ENCODE measurements at regions not wholly inside any gene's neighbourhood (a gene's known extent, or its start where the extent isn't known, plus 50 kb on each side); places are given as distances from the start of the nearest gene placed in this dataset.

DNA sequence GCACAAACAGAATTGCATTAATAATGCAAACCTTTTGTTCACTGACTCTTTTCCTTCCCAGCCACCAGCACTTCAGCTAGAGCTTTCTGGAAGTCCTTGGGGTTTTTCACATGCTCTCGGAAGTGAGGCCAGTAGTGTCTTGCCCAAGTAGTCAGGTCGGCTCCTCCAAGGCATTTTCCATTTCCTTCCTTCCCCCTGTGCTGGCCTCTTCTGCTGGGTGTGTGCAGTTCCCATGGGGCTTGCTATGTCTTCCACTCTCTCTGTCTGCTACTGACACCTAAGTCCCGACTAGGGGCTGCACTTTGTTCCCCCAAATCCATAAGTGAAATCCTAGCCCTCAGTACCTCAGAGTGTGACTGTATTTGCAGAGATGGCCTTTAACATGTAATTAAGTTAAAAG is 175.6 kb upstream of the BMPER start:
- no peak for DNase-seq

GRCh38 chr7:33730958-33731357 is 174.4 kb upstream of the BMPER start:
- no peak for DNase-seq

- DNase-seq, result no peak
Observed at GRCh38 chr7:33731912-33732311, 173.4 kb upstream of the BMPER start.

DNA sequence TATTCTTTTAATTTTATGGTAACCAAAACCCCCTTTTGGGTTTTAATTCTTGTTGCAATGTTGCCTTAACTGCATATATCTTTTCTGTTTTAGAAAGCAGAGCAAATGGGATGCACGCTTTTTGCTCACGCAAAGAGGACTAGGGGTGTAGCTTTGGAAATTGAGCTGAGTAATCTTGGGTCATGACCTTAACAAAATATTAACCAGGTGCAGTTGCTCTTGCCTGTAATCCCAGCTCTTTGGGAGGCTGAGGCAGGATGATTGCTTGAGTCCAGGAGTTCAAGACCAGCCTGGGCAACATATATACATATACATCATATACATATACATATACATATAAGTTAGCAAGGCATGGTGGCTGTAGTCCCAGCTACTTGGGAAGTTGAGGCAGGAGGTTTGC is 172.9 kb upstream of the BMPER start:
- DNase-seq, result no peak

- no peak for DNase-seq
Observed at GRCh38 chr7:33733870-33734650, 171.3 kb upstream of the BMPER start.

- DNase-seq, result no peak
Observed at GRCh38 chr7:33735403-33735802, 169.9 kb upstream of the BMPER start.

DNA sequence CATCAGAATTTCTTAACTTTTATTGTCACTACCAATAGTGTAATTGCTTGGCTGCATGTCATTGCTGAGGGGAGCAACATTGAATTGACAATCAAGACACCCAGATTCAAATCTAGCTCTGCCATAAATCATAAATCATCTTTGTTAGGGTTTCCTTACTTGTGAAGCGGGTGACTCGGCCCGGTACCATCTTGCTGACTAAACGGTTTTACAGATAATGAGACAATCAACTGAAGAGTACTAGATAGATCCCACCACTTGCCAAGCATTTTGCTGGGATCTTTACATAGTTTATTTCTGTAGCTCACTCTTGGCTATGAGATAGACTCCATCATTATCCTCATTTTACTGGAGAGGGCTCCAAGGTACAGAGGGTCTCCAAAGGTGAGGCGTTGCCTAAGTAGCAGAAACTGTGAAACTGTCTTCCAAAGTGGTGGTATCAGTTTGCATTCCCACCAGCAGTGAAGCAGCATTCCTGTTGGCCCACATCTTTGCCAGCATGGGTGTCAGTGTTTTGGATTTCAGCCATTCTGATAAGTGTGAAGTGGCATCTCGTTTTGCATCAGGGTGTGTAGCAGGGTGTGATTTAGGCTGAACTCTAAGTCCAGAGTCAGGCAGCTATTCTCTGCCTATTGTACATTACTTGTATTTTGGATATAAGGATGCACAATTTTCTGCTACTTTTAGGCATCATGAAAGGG is 168.7 kb upstream of the BMPER start:
- DNase-seq, result no peak

DNA sequence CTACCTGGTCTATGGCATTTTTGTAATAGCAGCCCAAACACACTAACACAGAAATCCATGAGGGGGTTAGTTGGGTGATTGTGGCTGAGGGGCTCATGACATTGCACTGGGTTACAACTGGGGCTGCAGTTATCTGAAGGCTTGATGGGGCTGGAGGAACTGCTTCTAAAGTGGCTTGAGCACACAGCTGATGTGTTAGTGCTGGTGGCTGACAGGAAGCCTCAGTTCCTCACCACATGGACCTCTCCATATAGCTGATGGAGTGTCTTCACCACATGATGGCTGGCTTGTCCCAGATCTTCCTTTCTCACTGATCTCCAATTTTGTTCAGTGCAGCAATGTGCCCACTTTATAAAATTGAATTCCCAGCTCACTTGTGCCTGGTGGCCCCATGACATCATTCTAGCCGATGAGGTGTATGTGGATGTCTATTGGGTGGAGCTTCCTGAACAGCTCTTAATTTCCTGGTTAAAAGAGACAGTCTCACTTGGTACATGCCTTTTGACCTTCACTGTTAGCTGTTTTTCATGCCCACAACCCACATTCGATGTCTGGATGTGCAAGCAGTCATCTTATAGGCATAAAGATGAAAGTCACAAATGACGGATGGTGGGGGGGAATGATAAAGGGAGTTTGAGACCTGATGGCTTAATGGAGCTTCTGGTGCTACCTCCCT is 166.9 kb upstream of the BMPER start:
- DNase-seq, result no peak

GRCh38 chr7:33739286-33739685 is 166.1 kb upstream of the BMPER start:
- DNase-seq, result no peak

DNA sequence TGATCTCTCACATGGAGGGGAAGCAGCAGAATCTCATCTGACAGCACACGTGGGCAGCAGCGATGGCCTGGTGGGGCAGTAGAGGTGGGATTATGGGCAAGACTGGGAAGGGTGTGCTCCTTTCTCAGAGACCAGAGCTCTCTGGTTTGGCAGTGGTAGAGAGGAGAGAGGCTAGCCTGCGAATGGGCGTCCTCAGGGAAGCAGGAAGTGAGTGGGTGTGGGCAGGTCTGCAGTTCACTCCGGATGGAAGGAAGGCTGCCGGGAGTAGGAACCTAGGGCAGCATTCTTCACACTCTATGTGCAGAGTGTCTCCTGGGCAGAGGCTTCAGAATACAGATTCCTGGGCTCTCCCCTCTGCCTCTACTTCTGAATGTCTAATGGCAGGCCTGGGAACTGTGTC is 162.8 kb upstream of the BMPER start:
- no peak for DNase-seq

DNA sequence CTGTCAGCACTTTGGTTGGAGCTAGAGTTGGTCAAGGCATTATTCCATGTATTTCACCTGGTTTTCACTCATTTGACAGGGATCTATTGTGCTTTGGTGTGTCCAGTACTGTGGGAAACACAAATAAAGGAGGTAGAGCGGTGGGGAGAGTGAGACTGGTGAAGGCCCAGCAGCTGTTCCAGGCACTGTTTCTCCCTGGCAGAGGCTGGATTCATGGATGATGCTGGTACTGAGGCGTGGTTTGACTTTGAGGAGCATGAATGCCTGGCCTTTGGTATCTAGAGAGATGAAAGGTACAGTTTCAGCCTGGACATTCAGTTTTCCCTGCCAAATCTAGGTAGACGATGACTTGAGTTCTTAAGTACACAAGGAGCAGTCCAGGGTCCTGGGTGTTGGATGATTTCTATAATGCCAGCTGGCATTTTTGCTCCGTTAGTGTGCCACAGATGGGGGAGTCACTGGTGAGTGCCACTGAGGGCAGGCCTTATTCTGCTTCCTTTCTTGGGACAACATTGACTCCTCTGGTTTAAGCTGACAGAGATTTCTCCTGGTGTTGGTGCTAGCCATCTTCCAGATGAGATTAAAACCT is 162.2 kb upstream of the BMPER start:
- DNase-seq, result no peak

DNA sequence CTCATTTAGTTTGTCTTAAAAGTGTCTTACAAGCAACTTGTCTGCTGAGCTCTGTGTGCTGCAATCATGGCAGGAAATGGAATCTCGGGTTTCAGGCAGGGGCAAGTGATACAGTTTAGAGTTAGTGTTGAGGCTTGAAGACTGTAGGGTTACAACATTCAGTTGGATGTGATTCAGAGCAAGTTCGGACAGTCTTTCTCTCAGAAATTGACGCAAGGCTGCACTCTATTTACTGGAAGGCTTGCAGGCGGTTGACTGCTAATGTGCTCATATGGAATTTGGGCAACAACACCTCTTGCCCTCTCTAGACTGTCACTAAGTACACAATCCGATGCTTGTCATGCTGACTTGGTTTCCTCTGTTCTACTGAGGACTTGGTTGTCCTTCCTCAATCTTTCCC is 161.7 kb upstream of the BMPER start:
- no peak for DNase-seq

DNA sequence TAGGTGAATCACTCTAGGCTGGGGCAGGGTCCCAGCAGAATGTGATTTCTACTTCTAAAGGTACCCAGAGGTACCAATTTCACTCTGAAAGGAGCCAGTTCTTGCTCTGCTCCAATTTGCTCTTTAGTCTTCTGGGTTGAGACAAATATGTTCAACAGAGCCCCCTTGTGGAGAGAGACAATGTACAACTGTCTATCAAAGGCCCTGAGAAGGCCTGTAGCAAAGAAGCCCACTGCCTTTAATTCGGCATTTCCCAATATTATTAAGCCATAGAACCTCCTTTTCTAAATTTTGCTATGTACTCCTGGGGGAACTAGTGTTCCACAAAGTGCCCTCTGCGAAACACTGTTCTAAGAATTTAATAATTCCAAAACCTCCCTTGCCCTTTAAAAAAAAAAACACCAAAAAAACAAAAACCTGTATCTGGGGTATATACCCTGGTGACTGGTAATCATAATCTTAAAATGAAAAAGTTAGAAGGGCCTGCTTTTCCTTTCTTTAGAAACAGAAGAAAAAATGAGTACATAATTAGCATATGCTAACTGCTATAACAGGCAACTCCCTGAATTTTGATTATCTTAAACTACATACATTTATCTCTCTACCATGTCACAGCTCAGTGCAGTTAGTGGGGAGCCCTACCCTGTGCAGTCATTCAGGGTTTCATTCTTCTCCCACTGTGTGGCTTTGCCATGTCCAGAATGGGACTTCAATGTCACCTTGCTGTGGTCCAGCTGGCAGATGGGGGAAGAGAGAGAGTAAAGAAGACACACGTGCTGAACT is 160.9 kb upstream of the BMPER start:
- peak; percentile 17 for DNase-seq

GRCh38 chr7:33745934-33746333 is 159.4 kb upstream of the BMPER start:
- no peak for DNase-seq

- DNase-seq, result no peak
Observed at GRCh38 chr7:33748793-33749192, 156.5 kb upstream of the BMPER start.

GRCh38 chr7:33750177-33750576 is 155.2 kb upstream of the BMPER start:
- DNase-seq, result no peak

GRCh38 chr7:33751443-33751842 is 153.9 kb upstream of the BMPER start:
- DNase-seq, result no peak

DNA sequence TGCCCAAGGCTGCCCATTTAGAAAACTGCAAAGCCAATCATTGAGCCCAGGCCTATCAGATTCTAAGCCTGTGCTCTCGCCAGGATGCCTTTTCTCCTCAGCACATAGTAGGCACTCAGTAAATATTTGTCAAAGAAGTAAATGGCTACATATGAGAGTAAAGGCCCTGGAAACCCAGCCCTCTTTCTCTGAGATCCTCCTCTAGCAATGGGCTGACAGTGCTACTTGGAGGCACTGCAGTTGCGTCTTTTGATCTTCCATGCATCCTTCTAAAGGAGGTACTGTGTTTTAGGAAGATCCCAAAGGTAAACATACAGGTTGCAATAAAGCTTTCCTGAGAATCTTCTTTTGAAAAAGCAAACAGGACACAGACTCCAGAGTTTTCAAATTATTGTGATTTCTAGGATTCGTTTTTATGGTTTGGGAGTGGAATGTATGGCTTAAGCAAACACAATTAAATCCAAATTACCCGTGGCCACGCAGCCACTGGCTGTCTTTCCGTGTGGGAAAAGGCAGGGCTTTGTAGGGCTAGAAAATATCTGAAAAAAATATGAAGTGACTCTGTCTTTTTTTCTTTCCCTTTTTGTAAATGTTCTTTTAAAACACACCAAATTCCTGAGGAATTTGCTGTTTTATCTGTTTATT is 151.3 kb upstream of the BMPER start:
- no peak for DNase-seq

GRCh38 chr7:33754933-33755928 is 150.1 kb upstream of the BMPER start:
- DNase-seq, result no peak

GRCh38 chr7:33757050-33757449 is 148.3 kb upstream of the BMPER start:
- DNase-seq, result no peak

GRCh38 chr7:33757563-33758165 is 147.7 kb upstream of the BMPER start:
- DNase-seq, result peak; percentile 22

Measured in NCI-H2171 (cell line).